ENCODE measurements at regions not wholly inside any gene's neighbourhood (a gene's known extent, or its start where the extent isn't known, plus 50 kb on each side); places are given as distances from the start of the nearest gene placed in this dataset.
"Not testable (repeated sequence)": the region's sequence is repeated elsewhere in the genome, so short reads cannot be mapped to it uniquely, and the experiment has no call there.

DNA sequence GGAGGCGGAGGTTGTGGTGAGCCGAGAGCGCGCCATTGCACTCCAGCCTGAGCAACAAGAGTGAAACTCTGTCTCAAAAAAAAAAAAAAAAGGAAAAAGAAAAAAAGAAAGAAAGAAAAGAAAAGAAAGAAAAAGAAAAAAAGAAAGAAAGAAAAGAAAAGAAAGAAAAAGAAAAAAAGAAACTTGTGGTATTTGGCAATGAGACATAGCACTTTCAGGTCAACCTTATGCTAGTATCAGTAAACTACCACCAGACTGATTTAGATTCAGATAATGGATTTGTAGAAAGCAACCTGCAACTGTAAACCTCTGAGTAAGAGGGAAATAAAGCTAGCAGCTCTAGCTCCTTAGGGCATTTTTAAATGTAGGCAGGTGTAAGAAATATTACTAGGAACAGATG, 144.0 kb upstream of the ZNF608 start:
- FAIRE-seq; POLR2A ChIA-PET; H3K9me3 ChIP-seq (replicated peaks; ENCODE audit: control insufficient read depth, insufficient read depth, low read length); H3K4me1 ChIP-seq (ENCODE audit: control insufficient read depth, insufficient read depth, low read length); in situ Hi-C loops (cut with MboI); H3K79me2 ChIP-seq (ENCODE audit: control insufficient read depth, insufficient read depth, low read length); H3K27me3 ChIP-seq (replicated peaks in 1 of 2; ENCODE audit: control insufficient read depth in 2 of 2, insufficient read depth in 2 of 2, low read length in 1 of 2); H3K4me3 ChIP-seq; H3K27ac ChIP-seq (ENCODE audit: control insufficient read depth, insufficient read depth); intact Hi-C loops (cut with micrococcal nuclease; ENCODE audit: unreplicated experiment); DNase-seq (ENCODE audit: low read depth, low spot score); H3K4me2 ChIP-seq (ENCODE audit: control insufficient read depth, insufficient read depth); ATAC-seq; H3K36me3 ChIP-seq (ENCODE audit: control insufficient read depth in 2 of 2, insufficient read depth in 2 of 2, low read length in 1 of 2); BruUV-seq (replicated peaks); H2AFZ ChIP-seq (ENCODE audit: control insufficient read depth, low read depth, low read length); RAD21 ChIA-PET (ENCODE audit: unreplicated experiment); CTCF ChIA-PET; H4K20me1 ChIP-seq (ENCODE audit: control insufficient read depth, insufficient read depth); H3K9ac ChIP-seq (ENCODE audit: control insufficient read depth, insufficient read depth, low read length): not testable (repeated sequence)
- no CpG with 5 or more reads among the region's 4 CpGs for WGBS (ENCODE audit: insufficient coverage, insufficient replicate concordance, low lambda C conversion rate, missing lambda C conversion rate)
- SMC1A ChIA-PET (ENCODE audit: uncharacterized antibody, unreplicated experiment): interaction anchor here (0.8 kb wide), 1 partner anchor 30 kb away, joined by 4 read pairs; no protein-coding TSS in a partner anchor

DNA sequence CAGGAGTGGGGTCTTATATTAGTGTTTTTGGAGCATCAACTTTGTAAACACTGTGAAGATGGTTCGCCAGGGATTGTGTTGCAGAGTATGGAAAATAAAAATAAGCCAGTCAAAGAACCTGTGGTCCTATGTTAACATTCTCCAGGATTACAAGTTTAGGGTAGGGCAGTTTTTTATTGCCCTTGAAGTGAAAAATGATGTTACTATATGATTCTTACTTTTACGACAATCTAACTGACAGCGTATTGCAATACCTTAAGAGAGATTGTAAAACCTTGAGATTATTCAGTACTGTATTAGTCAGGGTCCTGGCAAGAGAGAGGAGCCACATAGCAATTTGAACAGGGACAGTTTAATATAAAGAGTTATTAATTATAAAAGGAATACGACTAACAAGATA, 144.7 kb upstream of the ZNF608 start:
- intact Hi-C loops (cut with micrococcal nuclease; ENCODE audit: unreplicated experiment) (no loop called here), in situ Hi-C loops (cut with MboI) (no loop called here)
- H2AFZ ChIP-seq (ENCODE audit: control insufficient read depth, low read depth, low read length): no peak overlapping the region
- ATAC-seq (no peak), FAIRE-seq (no peak), DNase-seq (ENCODE audit: low read depth, low spot score) (no peak)
- H3K4me3 ChIP-seq: no peak overlapping the region
- SMC1A ChIA-PET (ENCODE audit: uncharacterized antibody, unreplicated experiment): no interaction called here
- no TSS peak for BruUV-seq (replicated peaks)
- POLR2A ChIA-PET: no interaction called here
- H3K36me3 ChIP-seq (ENCODE audit: control insufficient read depth in 2 of 2, insufficient read depth in 2 of 2, low read length in 1 of 2): no peaks in the 10 kb centered on the region
- H3K9ac ChIP-seq (ENCODE audit: control insufficient read depth, insufficient read depth, low read length): no peak overlapping the region
- H3K4me2 ChIP-seq (ENCODE audit: control insufficient read depth, insufficient read depth): no peak overlapping the region
- H3K4me1 ChIP-seq (ENCODE audit: control insufficient read depth, insufficient read depth, low read length): no peaks in the 10 kb centered on the region
- H3K79me2 ChIP-seq (ENCODE audit: control insufficient read depth, insufficient read depth, low read length): no peaks in the 10 kb centered on the region
- CTCF ChIA-PET: no interaction called here
- H3K9me3 ChIP-seq (replicated peaks; ENCODE audit: control insufficient read depth, insufficient read depth, low read length): no peaks in the 10 kb centered on the region; the same call in 2 of the 3 replicates
- no peak overlapping the region for H3K27ac ChIP-seq (ENCODE audit: control insufficient read depth, insufficient read depth)
- no peaks in the 10 kb centered on the region for H3K27me3 ChIP-seq (replicated peaks in 1 of 2; ENCODE audit: control insufficient read depth in 2 of 2, insufficient read depth in 2 of 2, low read length in 1 of 2)
- no peaks in the 10 kb centered on the region for H4K20me1 ChIP-seq (ENCODE audit: control insufficient read depth, insufficient read depth)
- 94% methylated on average over 4 of the region's 4 CpGs for WGBS (ENCODE audit: insufficient coverage, insufficient replicate concordance, low lambda C conversion rate, missing lambda C conversion rate)
- RAD21 ChIA-PET (ENCODE audit: unreplicated experiment): no interaction called here
- TF ChIP-seq ZNF687 (IDR thresholded peaks at IDR 0.05): no peak
- no peak for TF ChIP-seq RFX5 (IDR thresholded peaks at IDR 0.05; ENCODE audit: low read depth, low read length)
- no peak for TF ChIP-seq NR2F1 (conservative IDR thresholded peaks at IDR 0.05)
- TF ChIP-seq, protein P1, sequence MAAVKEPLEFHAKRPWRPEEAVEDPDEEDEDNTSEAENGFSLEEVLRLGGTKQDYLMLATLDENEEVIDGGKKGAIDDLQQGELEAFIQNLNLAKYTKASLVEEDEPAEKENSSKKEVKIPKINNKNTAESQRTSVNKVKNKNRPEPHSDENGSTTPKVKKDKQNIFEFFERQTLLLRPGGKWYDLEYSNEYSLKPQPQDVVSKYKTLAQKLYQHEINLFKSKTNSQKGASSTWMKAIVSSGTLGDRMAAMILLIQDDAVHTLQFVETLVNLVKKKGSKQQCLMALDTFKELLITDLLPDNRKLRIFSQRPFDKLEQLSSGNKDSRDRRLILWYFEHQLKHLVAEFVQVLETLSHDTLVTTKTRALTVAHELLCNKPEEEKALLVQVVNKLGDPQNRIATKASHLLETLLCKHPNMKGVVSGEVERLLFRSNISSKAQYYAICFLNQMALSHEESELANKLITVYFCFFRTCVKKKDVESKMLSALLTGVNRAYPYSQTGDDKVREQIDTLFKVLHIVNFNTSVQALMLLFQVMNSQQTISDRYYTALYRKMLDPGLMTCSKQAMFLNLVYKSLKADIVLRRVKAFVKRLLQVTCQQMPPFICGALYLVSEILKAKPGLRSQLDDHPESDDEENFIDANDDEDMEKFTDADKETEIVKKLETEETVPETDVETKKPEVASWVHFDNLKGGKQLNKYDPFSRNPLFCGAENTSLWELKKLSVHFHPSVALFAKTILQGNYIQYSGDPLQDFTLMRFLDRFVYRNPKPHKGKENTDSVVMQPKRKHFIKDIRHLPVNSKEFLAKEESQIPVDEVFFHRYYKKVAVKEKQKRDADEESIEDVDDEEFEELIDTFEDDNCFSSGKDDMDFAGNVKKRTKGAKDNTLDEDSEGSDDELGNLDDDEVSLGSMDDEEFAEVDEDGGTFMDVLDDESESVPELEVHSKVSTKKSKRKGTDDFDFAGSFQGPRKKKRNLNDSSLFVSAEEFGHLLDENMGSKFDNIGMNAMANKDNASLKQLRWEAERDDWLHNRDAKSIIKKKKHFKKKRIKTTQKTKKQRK (IDR thresholded peaks at IDR 0.05; ENCODE audit: low read depth, low read length): no peak
- TF ChIP-seq ASH2L (IDR thresholded peaks at IDR 0.05; ENCODE audit: borderline replicate concordance, low read depth): no peak
- TF ChIP-seq, protein P2, sequence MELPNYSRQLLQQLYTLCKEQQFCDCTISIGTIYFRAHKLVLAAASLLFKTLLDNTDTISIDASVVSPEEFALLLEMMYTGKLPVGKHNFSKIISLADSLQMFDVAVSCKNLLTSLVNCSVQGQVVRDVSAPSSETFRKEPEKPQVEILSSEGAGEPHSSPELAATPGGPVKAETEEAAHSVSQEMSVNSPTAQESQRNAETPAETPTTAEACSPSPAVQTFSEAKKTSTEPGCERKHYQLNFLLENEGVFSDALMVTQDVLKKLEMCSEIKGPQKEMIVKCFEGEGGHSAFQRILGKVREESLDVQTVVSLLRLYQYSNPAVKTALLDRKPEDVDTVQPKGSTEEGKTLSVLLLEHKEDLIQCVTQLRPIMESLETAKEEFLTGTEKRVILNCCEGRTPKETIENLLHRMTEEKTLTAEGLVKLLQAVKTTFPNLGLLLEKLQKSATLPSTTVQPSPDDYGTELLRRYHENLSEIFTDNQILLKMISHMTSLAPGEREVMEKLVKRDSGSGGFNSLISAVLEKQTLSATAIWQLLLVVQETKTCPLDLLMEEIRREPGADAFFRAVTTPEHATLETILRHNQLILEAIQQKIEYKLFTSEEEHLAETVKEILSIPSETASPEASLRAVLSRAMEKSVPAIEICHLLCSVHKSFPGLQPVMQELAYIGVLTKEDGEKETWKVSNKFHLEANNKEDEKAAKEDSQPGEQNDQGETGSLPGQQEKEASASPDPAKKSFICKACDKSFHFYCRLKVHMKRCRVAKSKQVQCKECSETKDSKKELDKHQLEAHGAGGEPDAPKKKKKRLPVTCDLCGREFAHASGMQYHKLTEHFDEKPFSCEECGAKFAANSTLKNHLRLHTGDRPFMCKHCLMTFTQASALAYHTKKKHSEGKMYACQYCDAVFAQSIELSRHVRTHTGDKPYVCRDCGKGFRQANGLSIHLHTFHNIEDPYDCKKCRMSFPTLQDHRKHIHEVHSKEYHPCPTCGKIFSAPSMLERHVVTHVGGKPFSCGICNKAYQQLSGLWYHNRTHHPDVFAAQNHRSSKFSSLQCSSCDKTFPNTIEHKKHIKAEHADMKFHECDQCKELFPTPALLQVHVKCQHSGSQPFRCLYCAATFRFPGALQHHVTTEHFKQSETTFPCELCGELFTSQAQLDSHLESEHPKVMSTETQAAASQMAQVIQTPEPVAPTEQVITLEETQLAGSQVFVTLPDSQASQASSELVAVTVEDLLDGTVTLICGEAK (IDR thresholded peaks at IDR 0.05; ENCODE audit: borderline replicate concordance): no peak

Measured in GM12878 (cell line).